HT1080 (cell line): ENCODE measurements at regions not wholly inside any gene's neighbourhood (a gene's known extent, or its start where the extent isn't known, plus 50 kb on each side); places are given as distances from the start of the nearest gene placed in this dataset. TPM values are rescaled to one million over a fixed set of nuclear protein-coding genes. Genes with fewer than 3 reads are reported as not detected.

Experiments
- DNase-seq: peaks from one replicate; pipeline ENCODE4 v3.0.0-alpha.2; 2015; ENCODE audit warnings: low read depth
- small RNA-seq: library from RNA; depleted of rRNA; stranded (forward); fragments of <200 nt; gene quantifications from one replicate; pipeline ENCODE3, GENCODE V24; 2014

- DNase-seq = peak; percentile 47
Measured at GRCh38 chr2:87695596-87696323, 52.1 kb upstream of the PLGLB2 start.

Small RNA genes lying in the stretch of these regions (small RNA-seq; reads per million reads assigned to genes)
- not detected for gene MIR4771-1
